HG03378 (cell line): ENCODE measurements at regions not wholly inside any gene's neighbourhood (a gene's known extent, or its start where the extent isn't known, plus 50 kb on each side); places are given as distances from the start of the nearest gene placed in this dataset.

ENCODE experiments used
- ATAC-seq: cut with Tn5 transposase; IDR thresholded peaks from one replicate; pipeline ENCODE4 v1.9.1; 2021; ENCODE audit warnings: mild to moderate bottlenecking, moderate library complexity; ENCODE audit not compliant: unreplicated experiment

DNA sequence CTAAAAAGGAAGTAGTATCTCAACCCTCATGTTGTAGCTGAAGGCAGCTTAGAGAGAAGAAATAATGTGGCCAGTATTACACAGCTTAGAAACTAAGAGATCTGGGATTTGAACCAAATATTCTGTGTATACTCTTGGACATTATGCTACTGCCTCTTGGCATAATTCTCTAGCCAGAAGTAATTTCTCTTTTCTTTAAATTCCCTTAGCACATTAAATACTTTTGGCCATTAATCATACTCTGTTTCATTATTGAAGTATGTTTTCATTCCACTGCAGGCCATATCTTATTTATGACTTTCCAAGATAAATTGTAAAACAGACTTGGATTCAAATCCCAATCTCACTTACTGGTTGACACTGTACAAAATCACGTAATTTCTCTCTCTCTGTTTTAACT lies 181.3 kb upstream of the SPAG17 start:
- no peak for ATAC-seq

- no peak for ATAC-seq
Observed at GRCh38 chr1:118364882-118365281, 179.9 kb upstream of the SPAG17 start.

DNA sequence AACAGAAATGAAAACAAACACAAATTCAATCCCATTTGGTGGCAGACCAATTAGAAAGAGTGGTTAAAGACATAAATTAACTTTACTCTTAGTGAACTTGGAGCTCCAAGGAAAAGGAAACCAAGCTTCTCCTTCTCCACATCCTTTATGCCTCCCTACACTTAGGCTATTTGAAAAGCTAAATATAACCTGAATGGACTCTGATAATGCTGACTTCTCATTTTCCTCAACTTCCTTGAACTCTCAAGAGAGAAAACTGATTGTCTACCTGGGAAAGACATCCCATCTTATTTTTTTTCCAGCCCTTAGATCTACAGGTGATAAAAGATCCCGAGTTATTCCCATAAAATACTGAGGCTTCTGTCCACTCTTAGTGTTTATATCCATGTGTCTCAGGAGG lies 178.4 kb upstream of the SPAG17 start:
- no peak for ATAC-seq

DNA sequence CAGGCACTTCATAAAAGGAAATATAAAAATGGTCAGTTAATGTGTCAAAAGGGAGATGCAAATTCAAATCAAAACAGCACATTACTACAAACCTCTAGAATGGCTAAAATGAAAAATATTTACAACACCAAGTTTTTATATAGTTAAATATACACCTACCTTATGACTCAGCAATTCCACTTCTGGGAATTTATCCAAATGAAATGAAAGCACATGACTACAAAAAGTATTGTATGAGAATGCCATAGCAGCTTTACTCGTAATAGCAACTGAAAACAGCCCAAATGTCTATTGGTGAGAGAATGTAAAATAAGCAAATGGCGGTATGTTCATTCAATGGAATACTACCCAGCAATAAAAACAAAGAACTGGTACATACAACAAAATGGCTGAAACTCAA lies 175.8 kb upstream of the SPAG17 start:
- no peak for ATAC-seq

GRCh38 chr1:118346936-118347335 lies 161.9 kb upstream of the SPAG17 start:
- no peak for ATAC-seq

- no peak for ATAC-seq
Observed at GRCh38 chr1:118340928-118341910, 156.2 kb upstream of the SPAG17 start.

- ATAC-seq = no peak
Observed at GRCh38 chr1:118339400-118340124, 154.5 kb upstream of the SPAG17 start.

- no peak for ATAC-seq
Observed at GRCh38 chr1:118338936-118339335, 153.9 kb upstream of the SPAG17 start.

- no peak for ATAC-seq
Observed at GRCh38 chr1:118337346-118337745, 152.3 kb upstream of the SPAG17 start.

- ATAC-seq = peak; percentile 95
Observed at GRCh38 chr1:118335331-118335732, 150.3 kb upstream of the SPAG17 start.

DNA sequence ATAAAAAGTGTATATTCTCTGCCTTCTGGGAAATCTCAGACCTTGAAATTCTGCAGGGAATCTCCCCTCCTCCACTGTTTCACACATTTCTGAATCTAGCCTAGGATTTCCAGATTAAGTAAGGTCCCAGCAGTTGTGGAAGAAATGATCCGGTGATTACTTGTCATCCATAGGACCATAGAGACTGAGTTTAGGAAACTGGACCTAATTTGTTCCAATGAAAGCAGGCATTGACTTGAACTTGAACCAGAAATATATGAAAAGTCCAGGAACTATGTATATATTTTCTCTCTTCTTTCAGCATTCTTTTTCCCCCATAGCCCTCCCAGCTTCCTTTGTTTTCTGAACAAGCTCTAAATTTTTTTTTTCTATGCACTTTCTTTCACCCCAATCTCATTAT lies 149.5 kb upstream of the SPAG17 start:
- ATAC-seq = no peak

- no peak for ATAC-seq
Observed at GRCh38 chr1:118333601-118334210, 148.7 kb upstream of the SPAG17 start.

GRCh38 chr1:118326960-118327629 lies 142.1 kb upstream of the SPAG17 start:
- ATAC-seq = no peak

DNA sequence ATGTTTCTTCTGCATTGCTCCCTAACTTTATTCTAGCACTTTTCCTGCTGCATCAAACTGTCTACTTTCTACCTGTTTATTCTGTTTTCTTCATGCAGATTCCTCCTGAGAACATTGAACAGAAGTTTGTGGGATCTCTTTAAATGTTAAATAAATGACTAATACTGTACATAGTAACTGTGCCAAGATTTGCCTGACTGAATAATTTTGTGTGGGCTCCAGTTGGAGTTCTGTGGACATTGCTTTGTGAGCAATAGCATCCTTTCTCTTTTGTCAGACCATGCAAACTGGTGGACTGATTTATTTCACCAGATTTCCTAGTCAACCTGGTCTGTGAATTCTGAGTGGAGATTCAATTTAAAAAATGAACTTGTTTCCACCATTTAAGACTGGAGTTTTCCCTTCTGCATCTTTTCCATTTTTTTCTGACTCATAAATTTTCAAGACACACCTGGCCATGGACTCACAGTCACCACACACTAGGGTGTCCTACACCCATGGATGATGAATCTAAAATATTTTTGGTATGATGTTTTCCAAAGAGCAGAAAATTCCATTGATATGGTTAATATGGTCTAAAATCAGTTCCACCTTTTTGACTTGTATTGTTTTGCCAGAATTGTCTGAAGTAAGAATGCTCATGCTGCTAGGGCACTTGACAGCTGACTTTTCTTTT lies 140.7 kb upstream of the SPAG17 start:
- no peak for ATAC-seq

DNA sequence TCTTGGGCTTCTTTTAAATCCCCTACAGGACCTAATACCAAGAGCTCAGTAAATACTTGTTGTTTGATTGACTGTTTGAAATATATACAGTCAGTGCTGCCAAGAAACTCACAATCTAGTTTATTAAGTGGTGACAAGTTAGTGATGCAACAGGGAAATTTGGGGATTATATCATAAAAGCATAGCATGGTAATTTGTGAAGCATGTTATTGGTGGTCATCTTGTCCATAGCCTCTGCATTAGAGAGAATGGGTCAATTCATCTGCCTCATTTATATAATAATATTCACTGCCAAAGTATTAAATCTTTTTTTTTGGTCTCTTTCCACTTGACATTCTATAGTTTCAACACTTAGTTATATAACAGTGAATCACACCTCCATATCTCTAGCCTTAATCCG lies 138.2 kb upstream of the SPAG17 start:
- ATAC-seq = no peak

GRCh38 chr1:118322331-118322730 lies 137.3 kb upstream of the SPAG17 start:
- no peak for ATAC-seq

DNA sequence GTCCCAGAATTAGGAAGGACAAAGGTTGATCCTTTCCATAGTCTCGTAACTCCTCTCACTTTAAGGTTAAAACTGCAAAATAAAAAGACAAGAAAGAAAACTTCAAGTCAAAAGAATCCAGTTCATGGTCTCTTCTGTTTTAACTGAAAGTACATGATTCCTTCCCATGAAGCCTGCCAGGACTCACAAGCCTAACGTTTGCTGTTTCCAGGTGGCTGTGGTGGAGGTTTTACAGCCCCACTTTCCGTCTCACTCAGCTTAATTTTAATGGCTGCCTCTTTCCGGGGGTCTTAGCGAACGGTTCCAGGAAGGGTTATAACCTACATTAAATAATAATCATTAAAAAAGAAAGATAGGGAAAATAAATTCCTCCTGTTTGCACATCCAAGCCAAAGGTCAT lies 136.8 kb upstream of the SPAG17 start:
- no peak for ATAC-seq

GRCh38 chr1:118317842-118318614 lies 133.0 kb upstream of the SPAG17 start:
- no peak for ATAC-seq

- ATAC-seq = no peak
Observed at GRCh38 chr1:118306851-118307250, 121.8 kb upstream of the SPAG17 start.
